GM12878 (cell line): ENCODE measurements at regions not wholly inside any gene's neighbourhood (a gene's known extent, or its start where the extent isn't known, plus 50 kb on each side); places are given as distances from the start of the nearest gene placed in this dataset.

Experiments used
- ATAC-seq: fragments of 200-7000 bp; cut with Tn5 transposase; 3 replicates; pipeline ENCODE4 v1.9.1; 2020; ENCODE audit warnings: mild to moderate bottlenecking, moderate library complexity
- BruUV-seq: library from RNA; stranded (reverse); fragments of 400-500 nt; replicated peaks from 2 replicates; lab custom pipeline; 2021; lab: Mats Ljungman, UMichigan
- CTCF ChIA-PET: fragments of 300-600 bp; sonication (Branson Sonifier 250); formaldehyde crosslinking; extraction: SDS; loops from one replicate; lab custom pipeline; 2021; ENCODE audit warnings: inconsistent platforms; lab: Yijun Ruan, JAX
- POLR2A ChIA-PET: fragments of 350-600 bp; formaldehyde crosslinking; extraction: SDS; loops from one replicate; lab custom pipeline; 2021; ENCODE audit warnings: inconsistent platforms; lab: Charles Lee
- RAD21 ChIA-PET: fragments of 300-600 bp; sonication (Branson Sonifier 250); formaldehyde crosslinking; loops from one replicate; lab custom pipeline; 2023; ENCODE audit warnings: antibody characterized with exemption; ENCODE audit not compliant: unreplicated experiment; lab: Charles Lee
- SMC1A ChIA-PET: fragments of 300-600 bp; sonication (Branson Sonifier 250); formaldehyde crosslinking; loops from one replicate; lab custom pipeline; 2023; ENCODE audit not compliant: unreplicated experiment, uncharacterized antibody; lab: Charles Lee
- DNase-seq: peaks from one replicate; pipeline ENCODE4 v3.0.0-alpha.2; 2011; ENCODE audit warnings: low read depth, low spot score
- FAIRE-seq: peaks from 3 replicates; lab custom pipeline; 2011; peaks lifted over from hg19 to GRCh38; lab: Jason Lieb, UNC
- H2AFZ ChIP-seq: 2 replicates; pipeline ENCODE4 v1.6.0; 2011; ENCODE audit warnings: low read depth, low read length, control low read depth; ENCODE audit not compliant: control insufficient read depth
- H3K27ac ChIP-seq: 2 replicates; pipeline ENCODE4 v1.5.1; 2011; ENCODE audit warnings: control low read depth; ENCODE audit not compliant: control insufficient read depth, insufficient read depth
- H3K27me3 ChIP-seq, 2 experiments: replicated peaks in 1 of 2; 2 replicates each; pipeline versions ENCODE4 v1.6.0 to v1.6.1; 2011; ENCODE audit warnings: low read length in 1 of 2; ENCODE audit not compliant: control insufficient read depth in 2 of 2, insufficient read depth in 2 of 2
- H3K36me3 ChIP-seq, 2 experiments: 2 replicates each; pipeline ENCODE4 v1.5.1; 2011; ENCODE audit warnings: low read length in 1 of 2; ENCODE audit not compliant: control insufficient read depth in 2 of 2, insufficient read depth in 2 of 2
- H3K4me1 ChIP-seq: 2 replicates; pipeline ENCODE4 v1.6.1; 2011; ENCODE audit warnings: mild to moderate bottlenecking, low read length, moderate library complexity, mixed read lengths; ENCODE audit not compliant: control insufficient read depth, insufficient read depth
- H3K4me2 ChIP-seq: 2 replicates; pipeline ENCODE4 v1.6.0; 2011; ENCODE audit warnings: control low read depth; ENCODE audit not compliant: control insufficient read depth, insufficient read depth
- H3K4me3 ChIP-seq: fragments of 200-600 bp; sonication (generic); 2 replicates; pipeline ENCODE4 v1.5.1; 2016
- H3K79me2 ChIP-seq: 2 replicates; pipeline ENCODE4 v1.6.0; 2011; ENCODE audit warnings: low read length; ENCODE audit not compliant: control insufficient read depth, insufficient read depth
- H3K9ac ChIP-seq: 2 replicates; pipeline ENCODE4 v1.8.0; 2011; ENCODE audit warnings: low read length, control low read depth, mixed read lengths; ENCODE audit not compliant: control insufficient read depth, insufficient read depth
- H3K9me3 ChIP-seq: replicated peaks from 3 replicates; pipeline ENCODE4 v1.5.1; 2011; ENCODE audit warnings: mild to moderate bottlenecking, low read length; ENCODE audit not compliant: control insufficient read depth, insufficient read depth
- H4K20me1 ChIP-seq: 2 replicates; pipeline ENCODE4 v1.6.0; 2011; ENCODE audit not compliant: control insufficient read depth, insufficient read depth
- CBFB ChIP-seq: IDR thresholded peaks from 2 replicates; pipeline ENCODE4 v1.6.1; 2016; ENCODE audit warnings: antibody characterized with exemption, low read depth
- CREB1 ChIP-seq: IDR thresholded peaks from 2 replicates; pipeline ENCODE4 v1.6.1; 2012; ENCODE audit warnings: low read depth, mild to moderate bottlenecking, inconsistent platforms
- GABPA ChIP-seq: IDR thresholded peaks from 2 replicates; pipeline ENCODE4 v1.6.1; 2014; ENCODE audit warnings: antibody characterized with exemption, low read depth, mild to moderate bottlenecking, inconsistent platforms
- HDAC2 ChIP-seq: fragments of 200-600 bp; sonication (generic); IDR thresholded peaks from 2 replicates; pipeline ENCODE4 v1.6.1; 2017
- KLF5 ChIP-seq: fragments of 450-650 bp; IDR thresholded peaks from 2 replicates; pipeline ENCODE4 v1.6.1; 2014; ENCODE audit warnings: mild to moderate bottlenecking; ENCODE audit not compliant: partially characterized antibody
- MTA2 ChIP-seq: fragments of 450-650 bp; IDR thresholded peaks from 2 replicates; pipeline ENCODE4 v1.6.1; 2016; ENCODE audit warnings: low read depth, mild to moderate bottlenecking, moderate library complexity
- NFYA ChIP-seq: IDR thresholded peaks from 2 replicates; pipeline ENCODE4 v1.6.1; 2011; ENCODE audit warnings: low read depth, mild to moderate bottlenecking, low read length, improper control_type of control experiment, borderline replicate concordance
- PAX5 ChIP-seq: IDR thresholded peaks from 2 replicates; pipeline ENCODE4 v1.6.1; 2011; ENCODE audit warnings: low read depth, low read length, borderline replicate concordance
- RAD51 ChIP-seq: fragments of 450-650 bp; IDR thresholded peaks from 2 replicates; pipeline ENCODE4 v1.6.1; 2016; ENCODE audit warnings: moderate library complexity, mild to moderate bottlenecking, inconsistent platforms
- SMAD1 ChIP-seq: fragments of 450-650 bp; IDR thresholded peaks from 2 replicates; pipeline ENCODE4 v1.6.1; 2018; ENCODE audit warnings: mild to moderate bottlenecking, low read depth; ENCODE audit not compliant: partially characterized antibody
- SP1 ChIP-seq: IDR thresholded peaks from one replicate; pipeline ENCODE4 v1.6.1; 2011; ENCODE audit warnings: low read depth, low read length
- SRF ChIP-seq, 2 experiments: IDR thresholded peaks; 2 replicates each; pipeline ENCODE4 v1.6.1; 2011; ENCODE audit warnings: low read depth in 2 of 2, low read length in 2 of 2, mild to moderate bottlenecking in 1 of 2, moderate library complexity in 1 of 2
- WRNIP1 ChIP-seq: IDR thresholded peaks from 2 replicates; pipeline ENCODE4 v1.6.1; 2011; ENCODE audit warnings: low read depth, low read length, improper control_type of control experiment, borderline replicate concordance
- ZBED1 ChIP-seq: IDR thresholded peaks from 2 replicates; pipeline ENCODE4 v1.6.1; 2016; ENCODE audit warnings: borderline replicate concordance
- ZNF384 ChIP-seq: IDR thresholded peaks from 2 replicates; pipeline ENCODE4 v1.6.1; 2012; ENCODE audit warnings: low read depth, mild to moderate bottlenecking, low read length, improper control_type of control experiment, borderline replicate concordance
- ZNF622 ChIP-seq: fragments of 450-650 bp; IDR thresholded peaks from 2 replicates; pipeline ENCODE4 v1.6.1; 2017; ENCODE audit warnings: mild to moderate bottlenecking, inconsistent platforms
- WGBS: methylation state at CpG from one replicate; pipeline ENCODE4 v1.1.6; 2016; ENCODE audit warnings: low lambda C conversion rate; ENCODE audit not compliant: insufficient replicate concordance, insufficient coverage; ENCODE audit errors: missing lambda C conversion rate; 5-methylcytosine and 5-hydroxymethylcytosine counted together
- in situ Hi-C: fragments of 300-500 bp; cut with MboI; formaldehyde crosslinking; loops from 9 replicates; pipeline ENCODE4 v1.14.3; 2018; ENCODE audit warnings: mixed read lengths
- intact Hi-C: fragments of 100-400 bp; cut with micrococcal nuclease; formaldehyde crosslinking; loops from one replicate; pipeline ENCODE4 v1.14.2; 2022; ENCODE audit not compliant: unreplicated experiment
- TF ChIP-seq, protein P1 (sequence below): IDR thresholded peaks from 2 replicates; pipeline ENCODE4 v1.6.1; 2012; ENCODE audit warnings: mild to moderate bottlenecking, low read depth, low read length
- TF ChIP-seq, protein P2 (sequence below): IDR thresholded peaks from 2 replicates; pipeline ENCODE4 v1.6.1; 2012; ENCODE audit warnings: improper control_type of control experiment, low read depth, low read length; ENCODE audit not compliant: insufficient replicate concordance

DNA sequence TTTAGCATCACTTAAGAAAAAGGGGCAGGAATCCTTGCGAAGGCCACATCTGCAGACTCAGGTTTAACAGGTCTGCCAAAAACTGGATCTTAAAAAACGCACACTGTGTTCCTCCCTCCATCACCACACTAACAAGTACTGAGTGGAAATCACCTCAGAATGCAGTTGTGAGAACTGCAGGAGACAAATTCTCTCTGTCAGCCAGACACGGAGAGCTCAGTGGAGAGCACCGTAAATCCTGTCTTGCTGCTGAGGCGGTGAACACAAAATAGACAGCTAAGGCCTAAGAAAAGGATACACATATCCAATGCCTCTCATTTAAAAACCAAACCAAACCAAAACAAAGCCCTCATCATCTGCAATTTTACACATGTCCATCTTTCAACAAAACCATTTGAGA lies 1287.6 kb downstream of the EFNB2 start (continued):
- TF ChIP-seq CREB1: no peak
- TF ChIP-seq, protein P1, sequence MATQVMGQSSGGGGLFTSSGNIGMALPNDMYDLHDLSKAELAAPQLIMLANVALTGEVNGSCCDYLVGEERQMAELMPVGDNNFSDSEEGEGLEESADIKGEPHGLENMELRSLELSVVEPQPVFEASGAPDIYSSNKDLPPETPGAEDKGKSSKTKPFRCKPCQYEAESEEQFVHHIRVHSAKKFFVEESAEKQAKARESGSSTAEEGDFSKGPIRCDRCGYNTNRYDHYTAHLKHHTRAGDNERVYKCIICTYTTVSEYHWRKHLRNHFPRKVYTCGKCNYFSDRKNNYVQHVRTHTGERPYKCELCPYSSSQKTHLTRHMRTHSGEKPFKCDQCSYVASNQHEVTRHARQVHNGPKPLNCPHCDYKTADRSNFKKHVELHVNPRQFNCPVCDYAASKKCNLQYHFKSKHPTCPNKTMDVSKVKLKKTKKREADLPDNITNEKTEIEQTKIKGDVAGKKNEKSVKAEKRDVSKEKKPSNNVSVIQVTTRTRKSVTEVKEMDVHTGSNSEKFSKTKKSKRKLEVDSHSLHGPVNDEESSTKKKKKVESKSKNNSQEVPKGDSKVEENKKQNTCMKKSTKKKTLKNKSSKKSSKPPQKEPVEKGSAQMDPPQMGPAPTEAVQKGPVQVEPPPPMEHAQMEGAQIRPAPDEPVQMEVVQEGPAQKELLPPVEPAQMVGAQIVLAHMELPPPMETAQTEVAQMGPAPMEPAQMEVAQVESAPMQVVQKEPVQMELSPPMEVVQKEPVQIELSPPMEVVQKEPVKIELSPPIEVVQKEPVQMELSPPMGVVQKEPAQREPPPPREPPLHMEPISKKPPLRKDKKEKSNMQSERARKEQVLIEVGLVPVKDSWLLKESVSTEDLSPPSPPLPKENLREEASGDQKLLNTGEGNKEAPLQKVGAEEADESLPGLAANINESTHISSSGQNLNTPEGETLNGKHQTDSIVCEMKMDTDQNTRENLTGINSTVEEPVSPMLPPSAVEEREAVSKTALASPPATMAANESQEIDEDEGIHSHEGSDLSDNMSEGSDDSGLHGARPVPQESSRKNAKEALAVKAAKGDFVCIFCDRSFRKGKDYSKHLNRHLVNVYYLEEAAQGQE: no peak
- no peak for TF ChIP-seq HDAC2
- TF ChIP-seq SRF (IDR thresholded peaks at IDR 0.05; ENCODE audit: low read depth in 2 of 2, low read length in 2 of 2): no peak
- TF ChIP-seq PAX5: no peak
- TF ChIP-seq, all 136 proteins: peak for 0

DNA sequence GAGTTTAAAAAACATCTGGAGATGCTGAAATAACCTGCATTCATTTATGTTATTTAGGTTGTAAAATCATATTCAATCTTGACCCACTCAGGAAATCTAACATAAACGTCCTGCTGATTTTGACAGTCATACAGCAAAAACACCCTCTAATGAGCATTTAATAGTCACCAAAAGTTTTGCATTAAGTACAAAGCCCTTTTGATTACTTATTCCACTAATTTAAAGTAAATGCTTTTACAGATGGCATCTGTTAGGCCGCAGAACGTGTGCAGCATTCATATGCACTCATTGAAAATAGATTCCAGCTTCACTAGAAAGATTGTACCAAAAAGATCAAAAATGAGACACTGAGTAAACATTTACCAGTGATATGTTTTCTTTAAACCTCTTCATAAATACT lies 1295.1 kb downstream of the EFNB2 start:
- POLR2A ChIA-PET: no interaction called here
- 21% methylated on average over 3 of the region's 3 CpGs for WGBS
- SMC1A ChIA-PET: no interaction called here
- Histone ChIP-seq H3K36me3 (no peaks in the 10 kb centered on the region), H3K4me3 (no peak overlapping the region), H4K20me1 (no peaks in the 10 kb centered on the region), H3K9me3 (no peaks in the 10 kb centered on the region), H3K79me2 (no peaks in the 10 kb centered on the region), H3K4me2 (no peak overlapping the region), H3K4me1 (no peaks in the 10 kb centered on the region), H3K27ac (no peak overlapping the region), H2AFZ (peak overlapping the region; percentile 1; the same call in 1 of the 2 replicates), H3K27me3 (no peaks in the 10 kb centered on the region), H3K9ac (no peak overlapping the region)
- intact Hi-C loops (no loop called here), in situ Hi-C loops (no loop called here)
- FAIRE-seq (no peak), DNase-seq (no peak), ATAC-seq (no peak)
- RAD21 ChIA-PET: no interaction called here
- no TSS peak for BruUV-seq
- CTCF ChIA-PET: no interaction called here
- TF ChIP-seq ZBED1: no peak
- no peak for TF ChIP-seq MTA2
- TF ChIP-seq CBFB: no peak
- TF ChIP-seq NFYA: no peak
- TF ChIP-seq GABPA: no peak
- TF ChIP-seq SP1: no peak
- TF ChIP-seq RAD51: no peak
- TF ChIP-seq ZNF622: no peak
- no peak for TF ChIP-seq WRNIP1
- no peak for TF ChIP-seq ZNF384
- TF ChIP-seq, protein P2, sequence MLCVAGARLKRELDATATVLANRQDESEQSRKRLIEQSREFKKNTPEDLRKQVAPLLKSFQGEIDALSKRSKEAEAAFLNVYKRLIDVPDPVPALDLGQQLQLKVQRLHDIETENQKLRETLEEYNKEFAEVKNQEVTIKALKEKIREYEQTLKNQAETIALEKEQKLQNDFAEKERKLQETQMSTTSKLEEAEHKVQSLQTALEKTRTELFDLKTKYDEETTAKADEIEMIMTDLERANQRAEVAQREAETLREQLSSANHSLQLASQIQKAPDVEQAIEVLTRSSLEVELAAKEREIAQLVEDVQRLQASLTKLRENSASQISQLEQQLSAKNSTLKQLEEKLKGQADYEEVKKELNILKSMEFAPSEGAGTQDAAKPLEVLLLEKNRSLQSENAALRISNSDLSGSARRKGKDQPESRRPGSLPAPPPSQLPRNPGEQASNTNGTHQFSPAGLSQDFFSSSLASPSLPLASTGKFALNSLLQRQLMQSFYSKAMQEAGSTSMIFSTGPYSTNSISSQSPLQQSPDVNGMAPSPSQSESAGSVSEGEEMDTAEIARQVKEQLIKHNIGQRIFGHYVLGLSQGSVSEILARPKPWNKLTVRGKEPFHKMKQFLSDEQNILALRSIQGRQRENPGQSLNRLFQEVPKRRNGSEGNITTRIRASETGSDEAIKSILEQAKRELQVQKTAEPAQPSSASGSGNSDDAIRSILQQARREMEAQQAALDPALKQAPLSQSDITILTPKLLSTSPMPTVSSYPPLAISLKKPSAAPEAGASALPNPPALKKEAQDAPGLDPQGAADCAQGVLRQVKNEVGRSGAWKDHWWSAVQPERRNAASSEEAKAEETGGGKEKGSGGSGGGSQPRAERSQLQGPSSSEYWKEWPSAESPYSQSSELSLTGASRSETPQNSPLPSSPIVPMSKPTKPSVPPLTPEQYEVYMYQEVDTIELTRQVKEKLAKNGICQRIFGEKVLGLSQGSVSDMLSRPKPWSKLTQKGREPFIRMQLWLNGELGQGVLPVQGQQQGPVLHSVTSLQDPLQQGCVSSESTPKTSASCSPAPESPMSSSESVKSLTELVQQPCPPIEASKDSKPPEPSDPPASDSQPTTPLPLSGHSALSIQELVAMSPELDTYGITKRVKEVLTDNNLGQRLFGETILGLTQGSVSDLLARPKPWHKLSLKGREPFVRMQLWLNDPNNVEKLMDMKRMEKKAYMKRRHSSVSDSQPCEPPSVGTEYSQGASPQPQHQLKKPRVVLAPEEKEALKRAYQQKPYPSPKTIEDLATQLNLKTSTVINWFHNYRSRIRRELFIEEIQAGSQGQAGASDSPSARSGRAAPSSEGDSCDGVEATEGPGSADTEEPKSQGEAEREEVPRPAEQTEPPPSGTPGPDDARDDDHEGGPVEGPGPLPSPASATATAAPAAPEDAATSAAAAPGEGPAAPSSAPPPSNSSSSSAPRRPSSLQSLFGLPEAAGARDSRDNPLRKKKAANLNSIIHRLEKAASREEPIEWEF: no peak
- TF ChIP-seq KLF5: no peak
- TF ChIP-seq SMAD1: no peak
